IPS-15b (cell line): ENCODE measurements at regions not wholly inside any gene's neighbourhood (a gene's known extent, or its start where the extent isn't known, plus 50 kb on each side); places are given as distances from the start of the nearest gene placed in this dataset.

ENCODE experiments used
- H3K27me3 ChIP-seq: one replicate; pipeline ENCODE4 v1.6.1; 2013; ENCODE audit warnings: low read length; ENCODE audit not compliant: control insufficient read depth, insufficient read depth
- H3K36me3 ChIP-seq: one replicate; pipeline ENCODE4 v1.6.1; 2013; ENCODE audit warnings: low read length; ENCODE audit not compliant: control insufficient read depth, insufficient read depth
- H3K4me1 ChIP-seq: one replicate; pipeline ENCODE4 v1.6.1; 2013; ENCODE audit warnings: mild to moderate bottlenecking, low read length; ENCODE audit not compliant: control insufficient read depth, insufficient read depth
- H3K4me3 ChIP-seq: one replicate; pipeline ENCODE4 v1.5.1; 2013; ENCODE audit warnings: low read depth, low read length
- H3K9ac ChIP-seq: one replicate; pipeline ENCODE4 v1.6.1; 2013; ENCODE audit warnings: low read depth, mild to moderate bottlenecking, low read length
- H3K9me3 ChIP-seq: one replicate; pipeline ENCODE4 v1.6.1; 2013; ENCODE audit warnings: mild to moderate bottlenecking, low read length; ENCODE audit not compliant: control insufficient read depth, insufficient read depth

DNA sequence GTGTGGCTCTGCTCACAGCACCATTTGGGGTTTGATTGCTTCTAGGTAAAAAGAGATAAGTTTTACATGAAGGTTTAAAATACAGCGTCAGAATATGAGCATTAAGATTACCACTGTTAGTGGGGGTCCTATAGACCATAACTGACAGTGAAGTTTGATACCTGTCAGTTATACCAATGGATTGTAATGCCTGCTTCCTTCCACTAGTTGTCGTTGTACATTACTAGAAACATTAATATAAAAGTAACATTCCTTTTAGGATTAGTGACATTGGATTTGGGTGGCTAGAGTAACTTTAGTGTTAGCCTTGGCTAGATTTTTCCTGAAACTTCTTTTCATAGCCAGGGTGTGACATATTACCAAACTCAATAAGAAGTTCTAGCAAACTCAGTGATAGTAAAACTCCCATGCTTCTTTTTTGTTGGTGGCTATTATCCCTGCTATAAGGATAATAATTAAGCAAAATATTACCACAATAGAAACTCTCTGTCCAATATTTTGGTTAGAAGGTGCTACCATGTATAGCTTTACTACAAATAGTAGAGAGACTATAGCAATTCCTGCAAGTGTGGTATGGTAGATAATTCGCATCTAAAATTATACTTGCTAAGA lies 57.1 kb downstream of the FAM181B start:
- Histone ChIP-seq H3K27me3 (no peaks in the 10 kb centered on the region), H3K4me1 (peaks cover 4% of the 10 kb centered on the region), H3K9ac (no peak overlapping the region), H3K36me3 (no peaks in the 10 kb centered on the region), H3K4me3 (no peak overlapping the region), H3K9me3 (no peaks in the 10 kb centered on the region)

DNA sequence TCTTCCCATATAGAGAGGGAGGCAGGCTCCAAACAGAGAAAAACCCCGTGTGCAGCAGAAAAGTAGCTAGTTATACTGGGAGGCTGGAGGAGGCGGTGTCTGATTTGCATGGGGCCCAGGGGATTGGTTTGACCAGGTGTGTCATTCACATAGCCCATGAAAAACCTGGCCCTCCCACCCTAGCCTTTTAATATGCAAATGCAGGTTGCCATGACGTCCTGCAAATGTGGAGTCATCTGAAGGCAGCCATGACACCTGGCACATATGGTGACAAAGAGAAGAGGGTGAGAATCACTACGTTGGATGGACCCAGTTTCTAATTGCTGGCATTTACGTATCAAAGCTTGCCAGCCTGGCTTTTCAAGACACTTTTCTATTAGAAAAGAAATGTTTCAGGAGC lies 57.8 kb downstream of the FAM181B start:
- H3K4me1 ChIP-seq = peaks cover 4% of the 10 kb centered on the region
- H3K9ac ChIP-seq = no peak overlapping the region
- no peak overlapping the region for H3K4me3 ChIP-seq
- H3K27me3 ChIP-seq = no peaks in the 10 kb centered on the region
- H3K9me3 ChIP-seq = no peaks in the 10 kb centered on the region
- no peaks in the 10 kb centered on the region for H3K36me3 ChIP-seq

DNA sequence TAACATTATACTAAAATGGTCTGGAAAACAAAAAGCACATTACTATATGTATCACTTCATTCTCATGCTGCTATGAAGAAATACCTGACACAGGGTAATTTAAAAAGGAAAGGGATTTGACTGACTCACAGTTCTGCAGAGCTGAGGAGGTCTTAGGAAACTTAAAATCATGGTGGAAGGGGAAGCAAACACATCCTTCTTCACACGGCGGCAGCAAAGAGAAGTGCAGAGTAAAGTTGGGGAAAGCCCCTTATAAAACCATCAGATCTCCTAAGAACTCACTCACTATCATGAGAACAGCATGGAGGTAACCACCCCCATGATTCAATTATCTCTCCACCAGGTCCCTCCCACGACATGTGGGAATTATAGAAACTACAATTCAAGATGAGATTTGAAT lies 60.0 kb downstream of the FAM181B start:
- Histone ChIP-seq H3K9me3 (no peaks in the 10 kb centered on the region), H3K27me3 (no peaks in the 10 kb centered on the region), H3K9ac (no peak overlapping the region), H3K4me1 (peaks cover 4% of the 10 kb centered on the region), H3K4me3 (no peak overlapping the region), H3K36me3 (no peaks in the 10 kb centered on the region)

DNA sequence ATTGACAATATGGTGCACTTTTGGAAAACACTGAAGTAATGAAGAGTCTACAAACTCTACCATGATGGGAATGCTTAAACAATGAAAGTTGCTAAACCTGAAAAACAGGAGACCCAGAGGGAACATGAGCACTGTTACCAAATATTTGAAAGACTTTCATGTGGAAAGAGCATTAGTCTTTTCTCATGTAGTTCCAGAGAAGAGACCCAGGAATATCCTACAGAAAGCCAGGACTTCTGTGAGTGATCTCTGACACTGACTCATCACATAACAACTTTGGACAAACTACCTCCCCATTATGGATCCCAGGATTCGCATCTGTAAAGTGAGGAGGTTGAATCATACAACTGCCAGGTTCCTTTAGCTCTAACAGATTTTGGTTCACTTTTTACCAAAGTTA lies 62.2 kb downstream of the FAM181B start:
- Histone ChIP-seq H3K9me3 (no peaks in the 10 kb centered on the region), H3K4me1 (peaks cover 4% of the 10 kb centered on the region), H3K27me3 (no peaks in the 10 kb centered on the region), H3K9ac (no peak overlapping the region), H3K4me3 (no peak overlapping the region), H3K36me3 (no peaks in the 10 kb centered on the region)

DNA sequence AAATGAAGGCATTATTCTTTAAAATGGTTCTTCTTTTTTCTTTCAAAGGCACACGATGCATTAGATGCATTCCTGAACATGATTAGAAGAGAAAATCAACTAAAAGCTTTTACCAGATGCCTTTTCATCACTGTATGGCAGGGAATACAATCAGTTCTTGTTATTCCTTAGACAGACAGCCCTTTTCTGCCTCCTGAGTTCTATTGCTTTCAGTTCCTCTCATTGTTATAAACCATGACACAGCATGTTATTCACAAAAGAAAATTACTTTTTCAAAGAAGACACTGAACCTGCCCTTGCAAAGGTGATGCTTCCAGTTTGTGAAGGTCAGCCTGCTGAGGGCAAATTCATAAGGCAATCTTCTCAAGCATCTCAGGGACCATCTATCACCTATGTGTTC lies 70.1 kb downstream of the FAM181B start:
- Histone ChIP-seq H3K36me3 (no peaks in the 10 kb centered on the region), H3K9ac (no peak overlapping the region), H3K27me3 (no peaks in the 10 kb centered on the region), H3K4me1 (no peaks in the 10 kb centered on the region), H3K9me3 (no peaks in the 10 kb centered on the region), H3K4me3 (no peak overlapping the region)

DNA sequence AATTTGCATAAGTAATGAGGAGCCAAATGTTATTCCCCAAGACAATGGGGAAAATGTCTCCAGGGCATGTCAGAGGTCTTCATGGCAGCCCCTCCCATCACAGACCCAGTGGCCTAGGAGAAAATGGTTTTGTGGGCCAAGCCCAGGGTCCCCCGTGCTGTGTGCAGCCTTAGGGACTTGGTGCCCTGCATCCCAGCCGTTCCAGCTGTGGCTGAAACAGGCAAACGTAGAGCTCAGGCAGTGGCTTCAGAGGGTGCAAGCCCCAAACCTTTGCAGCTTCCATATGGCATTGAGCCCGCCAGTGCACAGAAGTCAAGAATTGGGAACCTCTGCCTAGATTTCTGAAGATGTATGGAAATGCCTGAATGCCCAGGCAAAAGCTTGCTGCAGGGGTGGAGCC lies 79.9 kb downstream of the FAM181B start:
- Histone ChIP-seq H3K27me3 (no peaks in the 10 kb centered on the region), H3K9ac (no peak overlapping the region), H3K36me3 (no peaks in the 10 kb centered on the region), H3K4me1 (no peaks in the 10 kb centered on the region), H3K9me3 (no peaks in the 10 kb centered on the region), H3K4me3 (no peak overlapping the region)

DNA sequence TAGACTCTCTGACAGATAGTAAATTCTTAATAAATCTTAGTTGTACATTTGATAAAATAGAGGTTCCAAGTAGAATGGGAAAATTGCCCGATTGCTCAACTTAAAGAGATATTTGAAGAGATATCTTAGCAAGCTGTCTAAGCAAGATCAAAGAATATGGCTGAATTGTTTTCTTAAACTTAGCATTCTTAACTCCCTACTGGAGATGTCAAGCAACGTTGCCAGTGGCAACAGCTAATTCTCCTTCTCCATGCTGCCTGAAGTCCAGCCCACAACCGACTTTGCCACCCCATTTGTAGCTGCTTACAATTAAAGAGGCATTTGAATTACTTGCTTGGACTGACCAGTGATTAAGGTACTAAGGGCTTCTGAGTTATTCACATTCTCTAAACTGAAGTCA lies 94.4 kb downstream of the FAM181B start:
- Histone ChIP-seq H3K36me3 (no peaks in the 10 kb centered on the region), H3K4me1 (no peaks in the 10 kb centered on the region), H3K27me3 (no peaks in the 10 kb centered on the region), H3K4me3 (no peak overlapping the region), H3K9ac (no peak overlapping the region), H3K9me3 (no peaks in the 10 kb centered on the region)

DNA sequence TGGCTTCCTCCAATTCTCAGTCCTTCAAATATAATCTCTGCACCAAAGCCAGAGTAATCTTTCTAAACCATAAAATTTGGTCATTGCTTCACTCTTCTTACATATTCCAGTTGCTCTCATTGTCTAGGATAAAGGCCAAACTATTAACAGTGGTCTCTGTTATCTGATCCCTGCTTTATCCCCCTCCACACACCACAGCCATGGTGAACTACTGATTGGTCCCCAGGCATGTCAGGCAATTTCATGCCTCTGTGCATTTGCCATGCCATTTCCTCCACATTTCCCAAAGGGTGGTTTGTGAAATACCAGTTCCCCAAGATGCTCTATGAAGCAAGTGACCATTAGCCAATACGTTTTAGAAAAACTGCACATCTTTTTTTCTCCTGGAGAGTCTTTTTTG lies 97.0 kb downstream of the FAM181B start:
- no peak overlapping the region for H3K4me3 ChIP-seq
- no peaks in the 10 kb centered on the region for H3K4me1 ChIP-seq
- no peaks in the 10 kb centered on the region for H3K27me3 ChIP-seq

DNA sequence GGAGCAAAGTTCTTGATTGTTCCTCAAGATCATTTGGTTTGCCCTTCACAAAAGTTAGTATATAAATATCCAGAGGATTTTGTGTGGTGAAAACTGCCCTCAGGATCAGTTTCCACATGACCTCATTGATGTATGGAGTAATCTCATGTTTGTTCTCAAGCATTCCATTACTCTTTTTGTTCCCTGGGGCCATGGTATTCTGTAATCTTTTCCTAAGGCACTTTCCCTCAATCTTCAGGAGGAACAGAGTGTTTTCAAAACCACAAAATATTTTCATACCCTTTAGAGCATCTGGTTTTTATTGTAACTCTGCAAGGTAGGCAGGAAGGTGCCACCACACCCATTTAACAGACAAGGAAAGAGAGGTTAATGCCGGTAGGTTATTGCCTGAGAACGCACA lies 99.6 kb downstream of the FAM181B start:
- Histone ChIP-seq H3K4me3 (no peak overlapping the region), H3K27me3 (no peaks in the 10 kb centered on the region), H3K36me3 (no peaks in the 10 kb centered on the region), H3K9me3 (no peaks in the 10 kb centered on the region), H3K9ac (no peak overlapping the region), H3K4me1 (no peaks in the 10 kb centered on the region)

More for the DNA sequence above, 97.0 kb downstream of the FAM181B start:
- Histone ChIP-seq H3K9ac (no peak overlapping the region), H3K9me3 (no peaks in the 10 kb centered on the region), H3K36me3 (no peaks in the 10 kb centered on the region)

DNA sequence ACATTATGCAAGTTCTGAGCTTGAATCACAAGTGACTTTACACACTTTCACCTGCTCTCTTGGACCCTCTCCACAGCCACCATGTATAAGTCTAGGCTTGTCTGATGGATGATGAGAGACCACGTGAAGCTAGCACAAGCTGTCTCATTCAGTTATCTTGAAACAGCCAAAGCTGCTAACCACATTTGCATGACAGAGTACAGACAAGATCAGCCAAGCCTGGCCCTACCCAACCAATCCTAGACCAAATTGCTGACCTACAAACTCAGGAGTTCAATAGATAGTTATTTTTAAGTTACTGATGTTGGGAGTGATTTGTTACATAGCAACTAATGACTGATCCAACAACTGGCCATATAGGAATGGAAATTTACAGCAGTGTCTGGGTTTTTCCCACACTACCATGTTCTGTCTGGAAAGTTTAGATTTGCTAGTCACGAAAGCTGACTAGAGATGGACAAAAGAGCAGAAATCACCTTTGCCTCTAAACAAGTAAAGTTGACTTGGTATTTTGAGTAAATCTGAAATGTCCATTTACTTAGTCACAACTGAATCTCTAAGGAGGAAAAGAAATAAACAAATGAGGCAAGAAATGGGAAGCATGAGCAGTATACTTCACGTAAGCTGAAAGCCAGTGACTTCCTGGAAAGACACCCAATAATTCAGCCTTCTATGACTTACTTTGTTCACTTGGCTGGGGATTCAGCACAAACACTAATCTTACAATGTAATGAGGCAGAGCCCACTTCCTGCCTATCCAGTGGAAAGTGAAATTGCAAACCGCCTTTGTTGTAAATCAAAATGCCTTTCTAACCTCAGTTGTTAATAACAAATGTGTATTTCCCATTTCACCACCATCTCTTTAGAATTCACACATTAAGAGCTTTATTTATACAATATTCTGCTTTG lies 101.7 kb downstream of the FAM181B start:
- Histone ChIP-seq H3K9me3 (no peaks in the 10 kb centered on the region), H3K9ac (no peak overlapping the region), H3K27me3 (no peaks in the 10 kb centered on the region), H3K36me3 (no peaks in the 10 kb centered on the region), H3K4me1 (no peaks in the 10 kb centered on the region), H3K4me3 (no peak overlapping the region)

DNA sequence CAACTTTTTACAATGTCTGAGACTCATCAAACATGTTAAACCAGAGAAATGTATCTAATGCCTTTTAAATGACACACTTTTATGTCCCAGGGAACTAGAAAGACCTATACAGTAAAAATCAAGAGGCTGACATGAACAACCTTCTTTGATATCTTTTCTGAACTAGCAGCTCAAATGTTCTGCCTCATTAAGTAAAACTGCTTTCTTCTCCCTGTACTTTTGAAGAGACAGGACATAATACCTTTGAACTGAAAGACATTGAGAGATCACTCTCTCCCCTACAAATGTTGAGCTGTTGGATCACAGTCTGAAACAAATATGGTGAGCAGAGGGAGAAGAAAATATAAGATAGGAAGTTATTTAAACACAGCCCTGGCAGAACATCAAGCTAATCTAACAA lies 123.0 kb downstream of the FAM181B start:
- H3K4me1 ChIP-seq = no peaks in the 10 kb centered on the region
- H3K4me3 ChIP-seq = no peak overlapping the region
- no peak overlapping the region for H3K9ac ChIP-seq
- no peaks in the 10 kb centered on the region for H3K27me3 ChIP-seq
- H3K36me3 ChIP-seq = no peaks in the 10 kb centered on the region
- H3K9me3 ChIP-seq = no peaks in the 10 kb centered on the region

DNA sequence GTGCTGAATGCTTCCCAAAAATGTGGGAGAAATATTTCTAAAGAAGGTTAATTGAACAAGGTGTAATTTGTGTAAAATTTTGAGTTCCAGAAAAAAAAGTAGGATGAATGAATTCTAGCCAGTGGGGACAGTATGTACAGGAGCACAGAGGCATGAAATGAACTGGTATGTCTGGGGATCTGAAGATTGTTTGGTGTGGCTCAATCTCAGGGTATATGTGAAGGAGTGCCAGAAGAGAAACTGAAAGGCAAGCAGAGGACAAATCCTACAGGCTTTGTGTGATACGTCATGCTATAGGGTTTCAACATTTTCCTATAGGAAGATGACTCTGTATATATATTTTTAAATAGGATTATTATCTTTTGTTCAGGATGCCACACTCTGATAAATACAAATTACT lies 126.9 kb downstream of the FAM181B start:
- Histone ChIP-seq H3K9me3 (no peaks in the 10 kb centered on the region), H3K4me3 (no peak overlapping the region), H3K9ac (no peak overlapping the region), H3K36me3 (no peaks in the 10 kb centered on the region), H3K4me1 (no peaks in the 10 kb centered on the region), H3K27me3 (no peaks in the 10 kb centered on the region)
